SK-N-SH (cell line): ENCODE measurements at regions not wholly inside any gene's neighbourhood (a gene's known extent, or its start where the extent isn't known, plus 50 kb on each side); places are given as distances from the start of the nearest gene placed in this dataset.

ENCODE experiments used
- EZH2phosphoT487 ChIP-seq: fragments of 200-600 bp; sonication (generic); IDR thresholded peaks from 2 replicates; pipeline ENCODE4 v1.6.1; 2017; ENCODE audit warnings: low read depth, mixed run types, mild to moderate bottlenecking, antibody characterized with exemption, moderate library complexity, borderline replicate concordance
- RFX5 ChIP-seq: IDR thresholded peaks from 2 replicates; pipeline ENCODE4 v1.6.1; 2012; ENCODE audit warnings: mild to moderate bottlenecking, improper control_type of control experiment, low read length
- TF ChIP-seq, protein P1 (sequence below): fragments of 200-600 bp; sonication (generic); IDR thresholded peaks from 2 replicates; pipeline ENCODE4 v1.6.1; 2017; ENCODE audit warnings: antibody characterized with exemption, mild to moderate bottlenecking, moderate library complexity
- TF ChIP-seq, protein P2 (sequence below): fragments of 150-350 bp; IDR thresholded peaks from 2 replicates; pipeline ENCODE4 v1.6.1; 2017; ENCODE audit warnings: antibody characterized with exemption, low read length, low read depth, borderline replicate concordance
- TF ChIP-seq, protein P3 (sequence below): IDR thresholded peaks from 2 replicates; pipeline ENCODE4 v1.6.1; 2012; ENCODE audit warnings: mild to moderate bottlenecking, low read depth, low read length, moderate library complexity

DNA sequence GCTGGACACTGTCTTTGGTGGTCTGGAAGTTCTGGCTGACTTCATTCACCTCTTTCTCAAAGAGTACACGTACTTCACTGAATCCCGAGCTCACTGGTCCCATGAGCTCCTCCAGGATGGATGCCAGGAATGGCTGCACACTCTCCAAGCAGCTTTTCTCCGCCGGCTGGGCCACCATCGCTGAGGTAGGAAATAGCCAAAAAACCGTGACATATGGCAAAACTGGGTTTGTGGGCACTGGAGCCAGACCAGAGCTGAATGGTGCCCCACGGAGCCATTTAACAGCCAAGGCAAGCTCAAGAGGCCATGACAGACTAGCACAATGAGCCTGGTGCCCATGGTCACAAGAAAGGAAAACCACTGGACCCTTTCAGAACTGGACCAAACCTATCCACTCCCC lies 64.0 kb upstream of the EDEM3 start:
- TF ChIP-seq, protein P1, sequence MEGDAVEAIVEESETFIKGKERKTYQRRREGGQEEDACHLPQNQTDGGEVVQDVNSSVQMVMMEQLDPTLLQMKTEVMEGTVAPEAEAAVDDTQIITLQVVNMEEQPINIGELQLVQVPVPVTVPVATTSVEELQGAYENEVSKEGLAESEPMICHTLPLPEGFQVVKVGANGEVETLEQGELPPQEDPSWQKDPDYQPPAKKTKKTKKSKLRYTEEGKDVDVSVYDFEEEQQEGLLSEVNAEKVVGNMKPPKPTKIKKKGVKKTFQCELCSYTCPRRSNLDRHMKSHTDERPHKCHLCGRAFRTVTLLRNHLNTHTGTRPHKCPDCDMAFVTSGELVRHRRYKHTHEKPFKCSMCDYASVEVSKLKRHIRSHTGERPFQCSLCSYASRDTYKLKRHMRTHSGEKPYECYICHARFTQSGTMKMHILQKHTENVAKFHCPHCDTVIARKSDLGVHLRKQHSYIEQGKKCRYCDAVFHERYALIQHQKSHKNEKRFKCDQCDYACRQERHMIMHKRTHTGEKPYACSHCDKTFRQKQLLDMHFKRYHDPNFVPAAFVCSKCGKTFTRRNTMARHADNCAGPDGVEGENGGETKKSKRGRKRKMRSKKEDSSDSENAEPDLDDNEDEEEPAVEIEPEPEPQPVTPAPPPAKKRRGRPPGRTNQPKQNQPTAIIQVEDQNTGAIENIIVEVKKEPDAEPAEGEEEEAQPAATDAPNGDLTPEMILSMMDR: no peak
- TF ChIP-seq, protein P2, sequence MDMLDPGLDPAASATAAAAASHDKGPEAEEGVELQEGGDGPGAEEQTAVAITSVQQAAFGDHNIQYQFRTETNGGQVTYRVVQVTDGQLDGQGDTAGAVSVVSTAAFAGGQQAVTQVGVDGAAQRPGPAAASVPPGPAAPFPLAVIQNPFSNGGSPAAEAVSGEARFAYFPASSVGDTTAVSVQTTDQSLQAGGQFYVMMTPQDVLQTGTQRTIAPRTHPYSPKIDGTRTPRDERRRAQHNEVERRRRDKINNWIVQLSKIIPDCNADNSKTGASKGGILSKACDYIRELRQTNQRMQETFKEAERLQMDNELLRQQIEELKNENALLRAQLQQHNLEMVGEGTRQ: no peak
- TF ChIP-seq RFX5: no peak
- TF ChIP-seq EZH2phosphoT487: no peak
- TF ChIP-seq, protein P3, sequence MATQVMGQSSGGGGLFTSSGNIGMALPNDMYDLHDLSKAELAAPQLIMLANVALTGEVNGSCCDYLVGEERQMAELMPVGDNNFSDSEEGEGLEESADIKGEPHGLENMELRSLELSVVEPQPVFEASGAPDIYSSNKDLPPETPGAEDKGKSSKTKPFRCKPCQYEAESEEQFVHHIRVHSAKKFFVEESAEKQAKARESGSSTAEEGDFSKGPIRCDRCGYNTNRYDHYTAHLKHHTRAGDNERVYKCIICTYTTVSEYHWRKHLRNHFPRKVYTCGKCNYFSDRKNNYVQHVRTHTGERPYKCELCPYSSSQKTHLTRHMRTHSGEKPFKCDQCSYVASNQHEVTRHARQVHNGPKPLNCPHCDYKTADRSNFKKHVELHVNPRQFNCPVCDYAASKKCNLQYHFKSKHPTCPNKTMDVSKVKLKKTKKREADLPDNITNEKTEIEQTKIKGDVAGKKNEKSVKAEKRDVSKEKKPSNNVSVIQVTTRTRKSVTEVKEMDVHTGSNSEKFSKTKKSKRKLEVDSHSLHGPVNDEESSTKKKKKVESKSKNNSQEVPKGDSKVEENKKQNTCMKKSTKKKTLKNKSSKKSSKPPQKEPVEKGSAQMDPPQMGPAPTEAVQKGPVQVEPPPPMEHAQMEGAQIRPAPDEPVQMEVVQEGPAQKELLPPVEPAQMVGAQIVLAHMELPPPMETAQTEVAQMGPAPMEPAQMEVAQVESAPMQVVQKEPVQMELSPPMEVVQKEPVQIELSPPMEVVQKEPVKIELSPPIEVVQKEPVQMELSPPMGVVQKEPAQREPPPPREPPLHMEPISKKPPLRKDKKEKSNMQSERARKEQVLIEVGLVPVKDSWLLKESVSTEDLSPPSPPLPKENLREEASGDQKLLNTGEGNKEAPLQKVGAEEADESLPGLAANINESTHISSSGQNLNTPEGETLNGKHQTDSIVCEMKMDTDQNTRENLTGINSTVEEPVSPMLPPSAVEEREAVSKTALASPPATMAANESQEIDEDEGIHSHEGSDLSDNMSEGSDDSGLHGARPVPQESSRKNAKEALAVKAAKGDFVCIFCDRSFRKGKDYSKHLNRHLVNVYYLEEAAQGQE: no peak
